Hepatocyte (in vitro differentiated cells): ENCODE measurements at regions not wholly inside any gene's neighbourhood (a gene's known extent, or its start where the extent isn't known, plus 50 kb on each side); places are given as distances from the start of the nearest gene placed in this dataset.

Experiments used
- DNase-seq: peaks from one replicate; pipeline ENCODE4 v3.0.0-alpha.2; 2016; ENCODE audit warnings: low spot score
- H2AFZ ChIP-seq: fragments of 200-600 bp; sonication (generic); 2 replicates; pipeline ENCODE4 v1.6.0; 2016; ENCODE audit warnings: antibody characterized with exemption, mild to moderate bottlenecking
- H3K27ac ChIP-seq: fragments of 200-600 bp; sonication (generic); 2 replicates; pipeline ENCODE4 v1.5.1; 2016; ENCODE audit warnings: mild to moderate bottlenecking
- H3K27me3 ChIP-seq: fragments of 200-600 bp; sonication (generic); 2 replicates; pipeline ENCODE4 v1.6.1; 2016
- H3K36me3 ChIP-seq: fragments of 200-600 bp; sonication (generic); replicated peaks from 2 replicates; pipeline ENCODE4 v1.5.1; 2016; ENCODE audit warnings: low read depth; ENCODE audit not compliant: insufficient read depth
- H3K4me1 ChIP-seq: fragments of 200-600 bp; sonication (generic); 2 replicates; pipeline ENCODE4 v1.5.1; 2016; ENCODE audit warnings: mild to moderate bottlenecking, moderate library complexity; ENCODE audit not compliant: insufficient read depth
- H3K4me2 ChIP-seq: fragments of 200-600 bp; sonication (generic); 2 replicates; pipeline ENCODE4 v1.6.0; 2016
- H3K4me3 ChIP-seq: fragments of 200-600 bp; sonication (generic); 2 replicates; pipeline ENCODE4 v1.5.1; 2016; ENCODE audit warnings: mild to moderate bottlenecking
- H3K79me2 ChIP-seq: fragments of 200-600 bp; sonication (generic); 2 replicates; pipeline ENCODE4 v1.6.0; 2017; ENCODE audit warnings: mild to moderate bottlenecking
- H3K9me2 ChIP-seq: fragments of 200-600 bp; sonication (generic); replicated peaks from 2 replicates; pipeline ENCODE4 v1.6.0; 2017; ENCODE audit warnings: mild to moderate bottlenecking; ENCODE audit not compliant: insufficient read depth
- H3K9me3 ChIP-seq: fragments of 200-600 bp; sonication (generic); 2 replicates; pipeline ENCODE4 v1.5.1; 2016; ENCODE audit warnings: low read depth, mild to moderate bottlenecking
- H4K20me1 ChIP-seq: fragments of 200-600 bp; sonication (generic); 2 replicates; pipeline ENCODE4 v1.6.0; 2016; ENCODE audit warnings: mild to moderate bottlenecking; ENCODE audit not compliant: insufficient read depth, poor library complexity, severe bottlenecking
- CTCF ChIP-seq: fragments of 200-600 bp; sonication (generic); IDR thresholded peaks from 2 replicates; pipeline ENCODE4 v1.5.1; 2016; ENCODE audit warnings: antibody characterized with exemption, mild to moderate bottlenecking; ENCODE audit not compliant: poor library complexity
- EZH2 ChIP-seq: fragments of 200-600 bp; sonication (generic); IDR thresholded peaks from 2 replicates; pipeline ENCODE4 v1.6.1; 2016; ENCODE audit warnings: antibody characterized with exemption, mild to moderate bottlenecking, borderline replicate concordance
- EZH2phosphoT487 ChIP-seq: fragments of 200-600 bp; sonication (generic); IDR thresholded peaks from one replicate; pipeline ENCODE4 v1.6.1; 2018; ENCODE audit warnings: antibody characterized with exemption, mild to moderate bottlenecking, low read depth, moderate library complexity; ENCODE audit not compliant: unreplicated experiment, severe bottlenecking
- WGBS: methylation state at CpG from one replicate; pipeline ENCODE4 v1.1.6; 2016; ENCODE audit warnings: low lambda C conversion rate; ENCODE audit errors: missing lambda C conversion rate; 5-methylcytosine and 5-hydroxymethylcytosine counted together

GRCh38 chr4:140227286-140227685 lies 73.3 kb upstream of the MAML3 start:
- 75% methylated on average over 1 of the region's 1 CpG for WGBS
- DNase-seq: no peak
- Histone ChIP-seq H3K4me3 (no peak overlapping the region), H3K4me1 (no peaks in the 10 kb centered on the region), H3K27me3 (no peaks in the 10 kb centered on the region), H3K27ac (no peak overlapping the region), H2AFZ (no peak overlapping the region), H3K9me2 (no peaks in the 10 kb centered on the region), H3K9me3 (no peaks in the 10 kb centered on the region), H3K4me2 (no peak overlapping the region), H3K79me2 (no peaks in the 10 kb centered on the region), H3K36me3 (no peaks in the 10 kb centered on the region), H4K20me1 (no peaks in the 10 kb centered on the region)
- TF ChIP-seq EZH2phosphoT487 (no peak), CTCF (no peak), EZH2 (no peak)

- no peaks in the 10 kb centered on the region for H3K79me2 ChIP-seq
- no peaks in the 10 kb centered on the region for H3K9me2 ChIP-seq
- no peak overlapping the region for H3K4me3 ChIP-seq
- no peaks in the 10 kb centered on the region for H3K36me3 ChIP-seq
- no peak overlapping the region for H3K4me2 ChIP-seq
- no peaks in the 10 kb centered on the region for H3K9me3 ChIP-seq
- WGBS: 96% methylated on average over 8 of the region's 8 CpGs
- H4K20me1 ChIP-seq: no peaks in the 10 kb centered on the region
- no peaks in the 10 kb centered on the region for H3K4me1 ChIP-seq
- no peaks in the 10 kb centered on the region for H3K27me3 ChIP-seq
- H2AFZ ChIP-seq: no peak overlapping the region
- TF ChIP-seq CTCF: no peak
- TF ChIP-seq EZH2phosphoT487: no peak
- no peak for TF ChIP-seq EZH2
- no peak overlapping the region for H3K27ac ChIP-seq
- no peak for DNase-seq
Observed at GRCh38 chr4:140223056-140223810, 69.2 kb upstream of the MAML3 start.

- TF ChIP-seq CTCF: no peak
- no peak for TF ChIP-seq EZH2
- no peak for TF ChIP-seq EZH2phosphoT487
- no peak overlapping the region for H3K4me3 ChIP-seq
- no peaks in the 10 kb centered on the region for H3K36me3 ChIP-seq
- no peaks in the 10 kb centered on the region for H3K79me2 ChIP-seq
- no peaks in the 10 kb centered on the region for H3K9me3 ChIP-seq
- no peak overlapping the region for H3K4me2 ChIP-seq
- H2AFZ ChIP-seq: no peak overlapping the region
- no peak for DNase-seq
- H3K27ac ChIP-seq: no peak overlapping the region
- H3K27me3 ChIP-seq: no peaks in the 10 kb centered on the region
- no peaks in the 10 kb centered on the region for H3K9me2 ChIP-seq
- H3K4me1 ChIP-seq: no peaks in the 10 kb centered on the region
- H4K20me1 ChIP-seq: no peaks in the 10 kb centered on the region
Observed at GRCh38 chr4:140222171-140222570, 68.2 kb upstream of the MAML3 start.

- no peaks in the 10 kb centered on the region for H3K9me3 ChIP-seq
- no peaks in the 10 kb centered on the region for H4K20me1 ChIP-seq
- no peak overlapping the region for H3K4me3 ChIP-seq
- H3K36me3 ChIP-seq: no peaks in the 10 kb centered on the region
- no peak overlapping the region for H2AFZ ChIP-seq
- no peak for DNase-seq
- WGBS: 84% methylated on average over 2 of the region's 2 CpGs
- no peaks in the 10 kb centered on the region for H3K79me2 ChIP-seq
- no peaks in the 10 kb centered on the region for H3K4me1 ChIP-seq
- no peak for TF ChIP-seq EZH2
- no peak for TF ChIP-seq EZH2phosphoT487
- no peak for TF ChIP-seq CTCF
- H3K9me2 ChIP-seq: no peaks in the 10 kb centered on the region
- no peaks in the 10 kb centered on the region for H3K27me3 ChIP-seq
- H3K27ac ChIP-seq: no peak overlapping the region
- H3K4me2 ChIP-seq: no peak overlapping the region
Observed at GRCh38 chr4:140220058-140220457, 66.1 kb upstream of the MAML3 start.
